ENCODE measurements at regions not wholly inside any gene's neighbourhood (a gene's known extent, or its start where the extent isn't known, plus 50 kb on each side); places are given as distances from the start of the nearest gene placed in this dataset.

DNA sequence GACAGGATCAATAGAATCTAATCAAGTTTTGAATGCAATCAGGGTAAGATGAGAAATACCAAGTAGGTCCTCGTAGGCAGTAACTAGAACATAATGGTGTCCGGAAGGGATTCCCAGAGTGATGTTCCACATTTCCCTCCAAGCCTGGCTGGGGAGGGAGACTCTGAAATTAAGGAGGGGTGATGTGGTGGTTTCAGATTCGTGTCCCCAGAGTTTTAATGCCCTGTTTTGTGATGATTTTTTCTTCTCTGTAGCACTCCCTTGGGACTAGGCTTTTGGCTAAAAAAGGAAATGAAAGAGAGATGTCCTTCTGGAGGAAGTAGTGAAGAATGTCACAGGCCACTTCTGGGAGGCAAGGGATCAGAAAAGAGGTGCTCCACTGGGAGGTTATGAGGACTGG, 108.3 kb upstream of the CACNA2D3 start:
- H3K27ac ChIP-seq = no peak overlapping the region
- intact Hi-C loops (cut with DNase I) = no loop called here
- 53 to 54% methylated on average over 3 of the region's 3 CpGs for WGBS, 2 donors
- no peak overlapping the region for H3K4me3 ChIP-seq (replicated peaks in 1 of 3)
- no peak for DNase-seq
- no peaks in the 10 kb centered on the region for H3K27me3 ChIP-seq
- H3K9me3 ChIP-seq = no peaks in the 10 kb centered on the region
- H3K4me1 ChIP-seq = no peaks in the 10 kb centered on the region
- no peaks in the 10 kb centered on the region for H3K36me3 ChIP-seq
- TF ChIP-seq CTCF (IDR thresholded peaks at IDR 0.05) (no peak), POLR2A (IDR thresholded peaks at IDR 0.05) (no peak)

GRCh38 chr3:54008744-54009143, 113.6 kb upstream of the CACNA2D3 start:
- Histone ChIP-seq H3K27me3 (no peaks in the 10 kb centered on the region), H3K9me3 (no peaks in the 10 kb centered on the region), H3K4me1 (no peaks in the 10 kb centered on the region), H3K27ac (no peak overlapping the region), H3K4me3 (replicated peaks in 1 of 3) (no peak overlapping the region), H3K36me3 (no peaks in the 10 kb centered on the region)
- no peak for DNase-seq
- WGBS, 2 donors = 79 to 89% methylated on average over 2 of the region's 2 CpGs
- no peak for TF ChIP-seq POLR2A (IDR thresholded peaks at IDR 0.05)
- TF ChIP-seq CTCF (IDR thresholded peaks at IDR 0.05) = no peak
- intact Hi-C loops (cut with DNase I) = no loop called here

- TF ChIP-seq CTCF (IDR thresholded peaks at IDR 0.05) (no peak), POLR2A (IDR thresholded peaks at IDR 0.05) (no peak)
- DNase-seq = no peak
- H3K4me3 ChIP-seq (replicated peaks in 1 of 3) = no peak overlapping the region
- H3K36me3 ChIP-seq = no peaks in the 10 kb centered on the region
- no peaks in the 10 kb centered on the region for H3K4me1 ChIP-seq
- H3K27ac ChIP-seq = no peak overlapping the region
- intact Hi-C loops (cut with DNase I) = no loop called here
- H3K27me3 ChIP-seq = no peaks in the 10 kb centered on the region
- 89 to 92% methylated on average over 6 of the region's 6 CpGs for WGBS, 2 donors
- H3K9me3 ChIP-seq = no peaks in the 10 kb centered on the region
Observed at GRCh38 chr3:54008099-54008498, 114.3 kb upstream of the CACNA2D3 start.

GRCh38 chr3:54004335-54004734, 112.7 kb upstream of the SELENOK start:
- DNase-seq = no peak
- 75 to 79% methylated on average over 5 of the region's 5 CpGs for WGBS, 2 donors
- H3K4me3 ChIP-seq (replicated peaks in 1 of 3) = no peak overlapping the region
- intact Hi-C loops (cut with DNase I) = no loop called here
- no peaks in the 10 kb centered on the region for H3K27me3 ChIP-seq
- H3K36me3 ChIP-seq = no peaks in the 10 kb centered on the region
- TF ChIP-seq POLR2A (IDR thresholded peaks at IDR 0.05) (no peak), CTCF (IDR thresholded peaks at IDR 0.05) (no peak)
- H3K27ac ChIP-seq = no peak overlapping the region
- no peaks in the 10 kb centered on the region for H3K4me1 ChIP-seq
- H3K9me3 ChIP-seq = no peaks in the 10 kb centered on the region

- Histone ChIP-seq H3K27me3 (no peaks in the 10 kb centered on the region), H3K4me1 (no peaks in the 10 kb centered on the region), H3K9me3 (no peaks in the 10 kb centered on the region), H3K4me3 (replicated peaks in 1 of 3) (no peak overlapping the region), H3K27ac (no peak overlapping the region), H3K36me3 (no peaks in the 10 kb centered on the region)
- WGBS, 2 donors = 80 to 92% methylated on average over 9 of the region's 9 CpGs
- no peak for TF ChIP-seq CTCF (IDR thresholded peaks at IDR 0.05)
- TF ChIP-seq POLR2A (IDR thresholded peaks at IDR 0.05) = no peak
- intact Hi-C loops (cut with DNase I) = no loop called here
- no peak for DNase-seq
Observed at GRCh38 chr3:54003136-54003535, 111.5 kb upstream of the SELENOK start.

All from thyroid gland (tissue), 4 donors.